Stimulated activated naive B cell treated with anti-CD40 and anti-IgM and Interleukin-4, amounts not matched to agents 10 μg/mL and 1 μg/mL and 100 μg/mL, for 72 hours (primary cell): ENCODE measurements at regions not wholly inside any gene's neighbourhood (a gene's known extent, or its start where the extent isn't known, plus 50 kb on each side); places are given as distances from the start of the nearest gene placed in this dataset.

Experiments
- ATAC-seq, 2 donors: fragments of 150-1000 bp; cut with Tn5 transposase; replicated peaks; 2 replicates each; pipeline ENCODE4 v1.10.0; 2021; ENCODE audit warnings: moderate library complexity in 1 of 2
- DNase-seq: peaks from one replicate; pipeline ENCODE4 v3.0.0; 2021
- H3K27ac Mint-ChIP-seq: one replicate; pipeline ENCODE4 v1.8.0; 2022; ENCODE audit warnings: mild to moderate bottlenecking, mixed read lengths
- H3K27me3 Mint-ChIP-seq, 2 donors: one replicate each; pipeline ENCODE4 v1.8.0; 2022; ENCODE audit warnings: mixed read lengths in 2 of 2
- H3K36me3 Mint-ChIP-seq, 2 donors: one replicate each; pipeline ENCODE4 v1.8.0; 2022; ENCODE audit warnings: mixed read lengths in 2 of 2, mild to moderate bottlenecking in 1 of 2
- H3K4me1 Mint-ChIP-seq, 2 donors: one replicate each; pipeline ENCODE4 v1.8.0; 2022; ENCODE audit warnings: mixed read lengths in 2 of 2, mild to moderate bottlenecking in 1 of 2
- H3K4me3 Mint-ChIP-seq, 2 donors: one replicate each; pipeline ENCODE4 v1.8.0; 2022; ENCODE audit warnings: mild to moderate bottlenecking in 2 of 2, mixed read lengths in 2 of 2, moderate library complexity in 1 of 2
- H3K9me3 Mint-ChIP-seq, 2 donors: one replicate each; pipeline ENCODE4 v1.8.0; 2022; ENCODE audit warnings: mixed read lengths in 2 of 2, mild to moderate bottlenecking in 1 of 2

- Mint-ChIP-seq H3K27ac (no peak overlapping the region), H3K36me3 (no peaks in the 10 kb centered on the region), H3K9me3 (peaks cover 10 to 11% of the 10 kb centered on the region in 2 donors), H3K27me3 (no peaks in the 10 kb centered on the region), H3K4me3 (no peak overlapping the region), H3K4me1 (no peaks in the 10 kb centered on the region)
- ATAC-seq (no peak), DNase-seq (no peak)
These were observed 55.2 kb downstream of the IRX2 start for GRCh38 chr5:2696156-2696807.

DNA sequence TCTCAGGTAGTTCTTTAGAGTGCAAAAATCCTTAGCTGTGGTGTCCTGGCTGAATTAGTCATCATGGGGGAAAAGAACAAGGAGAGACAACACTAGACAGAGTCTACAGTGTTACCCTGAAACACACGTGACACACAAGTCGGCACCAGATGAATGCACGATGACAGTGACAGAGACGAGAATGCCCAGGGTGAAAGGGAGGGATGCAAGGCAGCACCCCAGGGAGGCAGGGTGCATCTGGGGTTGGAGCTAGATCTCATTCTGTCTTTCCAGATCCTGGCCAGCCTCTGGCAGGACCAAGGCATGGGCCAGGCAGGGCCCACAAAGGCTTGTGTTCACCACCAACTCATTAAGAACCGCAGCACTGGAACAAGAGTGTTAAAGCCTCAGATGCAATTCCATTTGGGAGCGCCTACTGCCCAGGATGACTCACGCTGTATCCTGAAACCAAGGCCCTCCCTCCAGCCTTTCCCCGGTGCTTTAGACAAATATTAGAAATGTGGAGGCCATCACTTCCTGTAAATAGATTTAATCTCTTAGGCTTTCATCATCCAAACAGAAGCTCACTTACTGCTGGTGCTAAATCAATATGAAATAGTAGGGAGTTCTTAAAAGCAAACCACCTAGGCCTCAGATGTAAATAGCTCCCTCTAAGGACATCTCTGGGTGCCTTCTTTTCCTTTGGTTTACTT lies 56.1 kb downstream of the IRX2 start:
- Mint-ChIP-seq H3K36me3 (no peaks in the 10 kb centered on the region), H3K27ac (no peak overlapping the region), H3K4me3 (no peak overlapping the region), H3K4me1 (no peaks in the 10 kb centered on the region), H3K27me3 (no peaks in the 10 kb centered on the region), H3K9me3 (peaks cover 10 to 11% of the 10 kb centered on the region in 2 donors)
- DNase-seq = no peak
- ATAC-seq = no peak

DNA sequence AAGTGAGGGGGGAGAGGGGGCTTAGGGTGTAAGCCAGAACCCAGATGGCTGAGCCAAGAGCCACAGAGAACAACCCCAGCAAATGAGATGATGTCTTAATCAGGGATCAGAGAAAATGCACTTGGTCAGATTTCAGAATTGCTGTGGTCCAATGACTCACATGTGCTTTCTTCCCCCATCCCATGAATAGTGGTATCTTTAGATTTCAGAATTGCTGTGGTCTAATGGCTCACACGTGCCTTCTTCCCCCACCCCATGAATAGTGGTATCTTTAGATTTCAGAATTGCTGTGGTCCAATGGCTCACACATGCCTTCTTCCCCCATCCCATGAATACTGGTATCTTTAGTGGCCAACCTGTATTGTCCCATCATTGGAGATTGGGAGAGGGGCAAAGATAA lies 59.9 kb downstream of the IRX2 start:
- H3K9me3 Mint-ChIP-seq = peaks cover 4 to 11% of the 10 kb centered on the region in 2 donors
- no peak overlapping the region for H3K4me3 Mint-ChIP-seq
- no peaks in the 10 kb centered on the region for H3K36me3 Mint-ChIP-seq
- ATAC-seq (no peak), DNase-seq (no peak)
- H3K27ac Mint-ChIP-seq = no peak overlapping the region
- no peaks in the 10 kb centered on the region for H3K4me1 Mint-ChIP-seq
- H3K27me3 Mint-ChIP-seq = no peaks in the 10 kb centered on the region

DNA sequence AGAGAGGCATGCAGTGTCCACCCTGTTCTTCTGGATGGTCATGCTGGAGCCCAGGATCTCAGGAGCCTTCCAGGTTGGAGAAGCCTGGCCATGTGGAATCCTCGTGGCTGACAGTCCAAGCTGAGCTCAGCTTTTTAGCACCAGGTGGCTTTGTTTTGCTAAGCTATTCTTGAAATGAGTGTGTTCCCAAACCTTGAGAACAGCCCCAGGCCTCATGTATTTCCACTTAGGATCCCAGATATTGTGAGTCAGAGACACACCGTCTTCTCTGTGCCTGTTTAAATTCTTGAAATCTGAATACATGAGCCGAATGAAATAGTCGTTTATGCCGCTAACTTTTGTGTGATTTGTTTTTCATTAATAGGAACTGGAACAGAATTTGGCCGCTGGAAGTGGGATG lies 61.2 kb downstream of the IRX2 start:
- Mint-ChIP-seq H3K36me3 (no peaks in the 10 kb centered on the region), H3K27me3 (no peaks in the 10 kb centered on the region), H3K4me1 (no peaks in the 10 kb centered on the region), H3K4me3 (no peak overlapping the region), H3K27ac (no peak overlapping the region), H3K9me3 (peaks cover 4 to 13% of the 10 kb centered on the region in 2 donors)
- DNase-seq (no peak), ATAC-seq (no peak)

- H3K9me3 Mint-ChIP-seq = peaks cover 4% of the 10 kb centered on the region in 2 donors
- ATAC-seq (no peak), DNase-seq (no peak)
- H3K36me3 Mint-ChIP-seq = no peaks in the 10 kb centered on the region
- H3K4me1 Mint-ChIP-seq = no peaks in the 10 kb centered on the region
- H3K27ac Mint-ChIP-seq = no peak overlapping the region
- H3K27me3 Mint-ChIP-seq = no peaks in the 10 kb centered on the region
- H3K4me3 Mint-ChIP-seq = no peak overlapping the region
These were observed 62.9 kb downstream of the IRX2 start for GRCh38 chr5:2688586-2688985.

DNA sequence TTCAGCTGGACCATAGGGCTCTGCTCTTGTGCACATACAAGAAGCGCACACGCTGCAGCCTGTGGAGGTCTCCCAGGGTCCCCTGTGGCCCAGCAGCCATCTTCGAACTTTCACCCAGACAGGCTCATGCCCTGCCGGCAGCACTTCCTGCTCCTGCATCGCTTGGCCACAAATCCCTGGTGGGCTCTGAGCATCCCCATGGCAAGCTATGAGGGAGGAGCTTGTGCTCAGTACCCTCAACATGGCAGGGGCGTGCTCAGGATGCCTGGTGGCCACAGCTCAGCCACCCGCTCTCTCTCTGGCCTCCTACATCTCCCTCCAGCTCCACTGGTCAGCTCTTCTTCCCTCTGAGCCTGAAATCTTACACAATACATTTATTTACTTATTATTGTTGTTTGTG lies 63.7 kb downstream of the IRX2 start:
- Mint-ChIP-seq H3K4me3 (no peak overlapping the region), H3K9me3 (peaks cover 4% of the 10 kb centered on the region in 2 donors), H3K27ac (no peak overlapping the region)

DNA sequence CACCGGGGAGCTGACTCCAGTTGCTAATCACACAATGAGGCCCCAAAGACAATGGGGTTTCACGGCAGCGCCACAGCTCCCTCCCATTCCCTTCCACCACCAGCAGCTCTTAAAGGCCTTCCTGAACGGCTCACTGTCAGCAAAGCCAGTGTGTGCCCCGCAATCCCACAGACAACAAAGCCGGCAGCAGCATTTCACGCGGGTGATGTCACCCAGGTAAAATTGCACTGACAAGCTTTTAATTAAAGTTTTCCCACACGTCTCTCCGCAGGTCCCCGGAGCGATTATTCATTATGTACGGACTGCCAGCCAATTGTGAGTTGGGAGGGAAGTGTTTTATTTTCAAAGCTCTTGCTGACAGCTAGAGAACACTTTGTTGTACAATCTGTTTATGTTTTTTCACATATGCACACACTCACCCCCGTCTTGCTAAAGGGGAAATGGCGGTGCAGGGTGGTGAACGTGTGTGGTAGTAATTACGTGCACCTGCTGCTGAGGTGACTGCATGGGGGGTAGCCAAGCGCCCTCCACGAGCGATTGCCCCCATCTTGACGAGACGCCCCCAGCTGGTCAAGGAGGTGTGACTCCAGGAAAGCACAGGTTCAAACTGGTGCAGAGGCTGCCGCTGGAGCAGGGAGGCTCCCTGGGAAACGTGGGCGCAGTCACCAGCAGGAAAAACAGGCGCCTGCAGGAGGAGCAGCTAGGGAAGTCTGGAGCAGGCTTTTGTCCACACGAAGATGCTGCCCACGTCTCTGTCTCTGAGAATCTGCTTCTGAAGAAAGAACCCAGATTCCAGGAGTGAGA lies 65.0 kb downstream of the IRX2 start:
- ATAC-seq (no peak), DNase-seq (no peak)
- Mint-ChIP-seq H3K27me3 (no peaks in the 10 kb centered on the region), H3K4me1 (no peaks in the 10 kb centered on the region), H3K36me3 (no peaks in the 10 kb centered on the region), H3K4me3 (no peak overlapping the region), H3K9me3 (peaks cover 1 to 2% of the 10 kb centered on the region in 2 donors), H3K27ac (no peak overlapping the region)

More for the DNA sequence above, 63.7 kb downstream of the IRX2 start:
- ATAC-seq = no peak
- Mint-ChIP-seq H3K27me3 (no peaks in the 10 kb centered on the region), H3K4me1 (no peaks in the 10 kb centered on the region), H3K36me3 (no peaks in the 10 kb centered on the region)
- no peak for DNase-seq

- H3K4me3 Mint-ChIP-seq = no peak overlapping the region
- H3K36me3 Mint-ChIP-seq = no peaks in the 10 kb centered on the region
- peaks cover 0 to 2% of the 10 kb centered on the region in 2 donors for H3K9me3 Mint-ChIP-seq
- H3K27me3 Mint-ChIP-seq = no peaks in the 10 kb centered on the region
- no peaks in the 10 kb centered on the region for H3K4me1 Mint-ChIP-seq
- H3K27ac Mint-ChIP-seq = no peak overlapping the region
- DNase-seq (no peak), ATAC-seq (no peak)
These were observed 65.7 kb downstream of the IRX2 start for GRCh38 chr5:2685651-2686272.

DNA sequence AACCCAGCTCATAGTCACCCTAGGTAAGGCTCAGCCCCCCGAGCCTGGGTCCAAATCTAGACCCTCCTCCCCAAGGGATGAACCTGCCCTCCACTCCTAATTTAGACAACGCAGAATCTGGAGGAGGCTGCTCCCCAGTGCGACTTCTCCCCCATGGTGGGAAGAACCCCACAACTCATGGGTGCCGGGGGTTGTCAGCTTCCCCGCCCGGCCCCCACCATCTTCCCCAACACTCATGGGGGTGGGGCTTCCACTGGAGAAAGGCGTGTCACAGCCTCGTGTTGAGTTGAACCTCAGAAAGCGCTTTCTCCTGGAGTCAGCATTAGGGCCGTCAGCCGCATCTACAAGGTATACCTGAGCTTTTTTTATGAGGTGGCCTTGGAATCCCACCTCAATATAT lies 66.9 kb downstream of the IRX2 start:
- no peaks in the 10 kb centered on the region for H3K27me3 Mint-ChIP-seq
- no peak for ATAC-seq
- H3K4me3 Mint-ChIP-seq = no peak overlapping the region
- H3K4me1 Mint-ChIP-seq = no peaks in the 10 kb centered on the region
- H3K36me3 Mint-ChIP-seq = no peaks in the 10 kb centered on the region
- H3K27ac Mint-ChIP-seq = no peak overlapping the region
- DNase-seq = no peak
- H3K9me3 Mint-ChIP-seq = peaks cover 0 to 2% of the 10 kb centered on the region in 2 donors

GRCh38 chr5:2683720-2684119 lies 67.8 kb downstream of the IRX2 start:
- no peaks in the 10 kb centered on the region for H3K36me3 Mint-ChIP-seq
- no peak overlapping the region for H3K4me3 Mint-ChIP-seq
- no peak overlapping the region for H3K27ac Mint-ChIP-seq
- no peaks in the 10 kb centered on the region for H3K4me1 Mint-ChIP-seq
- H3K9me3 Mint-ChIP-seq = peaks cover 0 to 2% of the 10 kb centered on the region in 2 donors
- DNase-seq (no peak), ATAC-seq (no peak)
- no peaks in the 10 kb centered on the region for H3K27me3 Mint-ChIP-seq

DNA sequence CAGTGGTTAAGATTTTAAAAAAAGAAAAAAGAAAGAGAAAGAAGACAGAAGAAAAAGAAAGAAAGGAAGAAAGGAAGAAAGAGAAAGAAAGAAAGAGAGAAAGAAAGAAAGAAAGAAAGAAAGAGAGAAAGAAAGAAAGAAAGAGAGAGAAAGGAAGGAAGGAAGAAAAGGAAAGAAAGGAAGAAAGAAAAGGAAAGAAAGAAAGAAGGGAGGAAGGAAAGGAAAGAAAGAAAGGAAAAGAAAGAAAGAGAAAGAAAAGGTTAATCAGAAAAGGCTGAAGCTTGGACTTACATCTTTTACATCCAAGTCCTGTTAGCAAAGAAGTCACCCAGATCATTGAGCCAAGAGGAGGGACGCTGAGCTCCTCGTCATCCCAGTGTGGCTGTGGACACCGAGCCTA lies 70.0 kb downstream of the IRX2 start:
- Mint-ChIP-seq H3K36me3 (no peaks in the 10 kb centered on the region), H3K27ac (no peak overlapping the region), H3K27me3 (no peaks in the 10 kb centered on the region), H3K9me3 (peaks cover 2 to 3% of the 10 kb centered on the region in 2 donors), H3K4me3 (no peak overlapping the region), H3K4me1 (no peaks in the 10 kb centered on the region)
- no peak for DNase-seq
- ATAC-seq = no peak

DNA sequence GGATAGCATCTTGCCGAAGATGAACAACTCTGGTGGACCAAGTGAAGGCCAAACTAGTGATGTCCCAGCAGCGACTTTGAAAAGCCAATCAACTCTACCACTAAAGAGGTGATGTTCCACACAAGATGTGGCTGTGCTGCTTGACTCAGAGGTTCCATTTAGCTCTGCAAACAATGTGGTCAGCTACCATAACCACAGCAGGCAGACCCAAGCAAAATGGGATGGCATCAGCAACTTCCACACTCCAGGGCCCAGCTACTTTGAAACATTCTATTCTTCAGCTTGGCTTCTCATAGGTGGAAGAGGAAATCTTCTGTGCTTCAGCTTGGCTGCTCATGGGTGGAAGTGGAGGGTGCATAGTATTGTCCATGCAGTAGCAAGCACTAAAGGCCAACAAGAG lies 70.5 kb downstream of the IRX2 start:
- Mint-ChIP-seq H3K27me3 (no peaks in the 10 kb centered on the region), H3K4me1 (no peaks in the 10 kb centered on the region), H3K4me3 (no peak overlapping the region), H3K36me3 (no peaks in the 10 kb centered on the region), H3K27ac (no peak overlapping the region), H3K9me3 (peaks cover 3 to 4% of the 10 kb centered on the region in 2 donors)
- no peak for DNase-seq
- ATAC-seq = no peak

DNA sequence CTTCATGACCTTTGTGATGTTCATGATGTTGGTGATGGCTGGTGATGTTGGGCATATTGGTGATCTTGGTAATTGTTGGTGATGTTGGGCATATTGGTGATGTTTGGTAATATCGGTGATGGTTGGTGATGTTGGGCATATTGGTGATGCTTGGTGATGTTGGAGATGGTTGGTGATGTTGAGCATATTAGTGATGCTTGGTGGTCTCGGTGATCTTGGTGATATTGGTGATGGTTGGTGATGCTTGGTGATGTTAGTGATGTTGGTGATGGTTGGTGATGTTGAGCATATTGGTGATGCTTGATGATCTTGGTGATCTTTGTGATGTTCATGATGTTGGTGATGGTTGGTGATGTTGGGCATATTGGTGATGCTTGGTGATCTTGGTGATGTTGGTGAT lies 73.8 kb downstream of the IRX2 start:
- DNase-seq (no peak), ATAC-seq (no peak)
- no peaks in the 10 kb centered on the region for H3K36me3 Mint-ChIP-seq
- no peaks in the 10 kb centered on the region for H3K27me3 Mint-ChIP-seq
- no peak overlapping the region for H3K4me3 Mint-ChIP-seq
- no peak overlapping the region for H3K27ac Mint-ChIP-seq
- H3K4me1 Mint-ChIP-seq = no peaks in the 10 kb centered on the region
- H3K9me3 Mint-ChIP-seq = peaks cover 3 to 4% of the 10 kb centered on the region in 2 donors

DNA sequence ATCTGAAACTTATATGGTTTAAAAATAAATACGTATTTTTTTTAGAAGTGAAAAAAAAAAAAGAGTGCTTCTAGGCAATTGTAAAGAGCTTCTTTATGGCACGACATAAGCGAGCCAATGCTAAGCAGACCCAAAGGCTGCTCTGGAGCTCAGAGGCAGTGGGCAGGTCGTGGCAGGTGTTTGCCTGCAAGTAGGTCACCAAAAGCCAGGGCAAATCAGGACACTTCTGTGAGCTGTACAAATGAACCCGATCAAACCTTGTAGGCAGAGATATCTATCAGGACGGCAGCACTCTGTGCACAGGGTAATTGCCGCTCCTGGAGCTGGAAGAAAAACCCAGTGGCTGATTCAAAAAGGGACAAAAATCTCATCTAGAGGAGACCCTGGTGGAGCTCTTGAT lies 75.9 kb downstream of the IRX2 start:
- DNase-seq (no peak), ATAC-seq (no peak)
- Mint-ChIP-seq H3K4me1 (no peaks in the 10 kb centered on the region), H3K36me3 (no peaks in the 10 kb centered on the region), H3K27ac (no peak overlapping the region), H3K4me3 (no peak overlapping the region), H3K9me3 (peaks cover 3 to 4% of the 10 kb centered on the region in 2 donors), H3K27me3 (no peaks in the 10 kb centered on the region)
